ENCODE measurements at regions not wholly inside any gene's neighbourhood (a gene's known extent, or its start where the extent isn't known, plus 50 kb on each side); places are given as distances from the start of the nearest gene placed in this dataset.
"Not testable (repeated sequence)": the region's sequence is repeated elsewhere in the genome, so short reads cannot be mapped to it uniquely, and the experiment has no call there.

DNA sequence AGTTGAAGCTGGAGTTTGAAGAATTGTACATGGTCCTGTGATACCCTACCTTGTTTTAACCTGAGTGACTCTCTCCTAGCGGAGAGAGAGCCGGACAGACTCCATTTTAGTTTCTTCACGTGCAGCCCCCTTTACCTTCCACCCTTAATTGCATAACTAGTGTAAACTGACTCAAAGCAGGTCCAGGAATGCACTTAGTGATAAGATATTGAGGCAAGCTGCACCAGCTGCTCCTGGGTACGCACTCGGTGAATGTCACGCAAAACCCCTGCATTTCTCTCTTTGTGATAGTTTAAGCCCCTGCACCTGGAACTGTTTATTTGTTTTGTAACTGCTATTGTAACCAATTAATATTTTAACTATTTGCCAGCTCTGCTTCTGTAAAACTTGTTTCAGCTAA is 1620.5 kb downstream of the SPATA31A7 start:
- TF ChIP-seq ZNF384 (IDR thresholded peaks at IDR 0.05); LEF1 (IDR thresholded peaks at IDR 0.05; ENCODE audit: borderline replicate concordance); FOXA1 (IDR thresholded peaks at IDR 0.05); SP1 (IDR thresholded peaks at IDR 0.05); BHLHE40 (IDR thresholded peaks at IDR 0.05; ENCODE audit: borderline replicate concordance); FOXK2 (IDR thresholded peaks at IDR 0.05); FOXM1 (IDR thresholded peaks at IDR 0.05; ENCODE audit: borderline replicate concordance); TARDBP (IDR thresholded peaks at IDR 0.05); CTBP1 (IDR thresholded peaks at IDR 0.05; ENCODE audit: borderline replicate concordance); SUZ12 (IDR thresholded peaks at IDR 0.05); NFRKB (IDR thresholded peaks at IDR 0.05): not testable (repeated sequence)
- TF ChIP-seq, protein P1, sequence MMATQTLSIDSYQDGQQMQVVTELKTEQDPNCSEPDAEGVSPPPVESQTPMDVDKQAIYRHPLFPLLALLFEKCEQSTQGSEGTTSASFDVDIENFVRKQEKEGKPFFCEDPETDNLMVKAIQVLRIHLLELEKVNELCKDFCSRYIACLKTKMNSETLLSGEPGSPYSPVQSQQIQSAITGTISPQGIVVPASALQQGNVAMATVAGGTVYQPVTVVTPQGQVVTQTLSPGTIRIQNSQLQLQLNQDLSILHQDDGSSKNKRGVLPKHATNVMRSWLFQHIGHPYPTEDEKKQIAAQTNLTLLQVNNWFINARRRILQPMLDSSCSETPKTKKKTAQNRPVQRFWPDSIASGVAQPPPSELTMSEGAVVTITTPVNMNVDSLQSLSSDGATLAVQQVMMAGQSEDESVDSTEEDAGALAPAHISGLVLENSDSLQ (IDR thresholded peaks at IDR 0.05), result not testable (repeated sequence)
